ENCODE measurements at regions not wholly inside any gene's neighbourhood (a gene's known extent, or its start where the extent isn't known, plus 50 kb on each side); places are given as distances from the start of the nearest gene placed in this dataset.

- TF ChIP-seq SP1 (IDR thresholded peaks at IDR 0.05; ENCODE audit: low read depth), result no peak
- no peak for TF ChIP-seq CEBPB (IDR thresholded peaks at IDR 0.05; ENCODE audit: low read depth)
- TF ChIP-seq CTCF (IDR thresholded peaks at IDR 0.05 in 2 of 3, conservative IDR thresholded peaks at IDR 0.05 in 1 of 3; ENCODE audit: borderline replicate concordance in 1 of 3, insufficient read depth in 1 of 3, low read depth in 2 of 3, low read length in 2 of 3), result no peak
- TF ChIP-seq REST (IDR thresholded peaks at IDR 0.05; ENCODE audit: low read depth), result no peak
- TF ChIP-seq EGR1 (IDR thresholded peaks at IDR 0.05; ENCODE audit: low read depth), result no peak
- no peak for TF ChIP-seq POLR2A (IDR thresholded peaks at IDR 0.05; ENCODE audit: borderline replicate concordance, extremely low read depth, insufficient read depth, insufficient read length)
- no peak for TF ChIP-seq SRF (IDR thresholded peaks at IDR 0.05; ENCODE audit: low read depth)
- TF ChIP-seq JUND (IDR thresholded peaks at IDR 0.05), result no peak
- no peak for TF ChIP-seq POLR2AphosphoS5 (IDR thresholded peaks at IDR 0.05; ENCODE audit: low read depth, low read length)
These were observed 359.5 kb upstream of the MGMT start for GRCh38 chr10:129107525-129107924.
